HEK293 (cell line): ENCODE measurements at regions not wholly inside any gene's neighbourhood (a gene's known extent, or its start where the extent isn't known, plus 50 kb on each side); places are given as distances from the start of the nearest gene placed in this dataset.

Source experiments
- CTCF ChIA-PET: fragments of 350-600 bp; formaldehyde crosslinking; extraction: SDS; loops from one replicate; lab custom pipeline; 2021; ENCODE audit warnings: antibody characterized with exemption; lab: Yijun Ruan, JAX
- POLR2A ChIA-PET: fragments of 300-600 bp; formaldehyde crosslinking; extraction: SDS; loops from one replicate; lab custom pipeline; 2020; ENCODE audit warnings: antibody characterized with exemption, inconsistent platforms; lab: Yijun Ruan, JAX
- H3K27ac ChIP-seq: fragments of 200-500 bp; sonication (Bioruptor generic); 2 replicates; pipeline ENCODE4 v1.5.1; 2014; ENCODE audit warnings: low read depth, low read length, control low read depth, inconsistent platforms; ENCODE audit errors: extremely low read depth
- H3K36me3 ChIP-seq, 2 experiments: fragments of 200-500 bp in 1 of 2; sonication (Bioruptor generic) in 1 of 2; 1 replicate in 1 of 2; 2 replicates in 1 of 2; pipeline ENCODE4 v1.5.1; 2014 to 2017; ENCODE audit warnings: inconsistent platforms in 2 of 2, low read length in 2 of 2; ENCODE audit not compliant: control insufficient read depth in 2 of 2, insufficient read depth in 1 of 2
- H3K4me1 ChIP-seq: fragments of 200-500 bp; sonication (Bioruptor generic); 2 replicates; pipeline ENCODE4 v1.5.1; 2014; ENCODE audit warnings: mild to moderate bottlenecking, low read length, inconsistent platforms; ENCODE audit not compliant: control insufficient read depth, insufficient read depth
- H3K4me3 ChIP-seq: 2 replicates; pipeline ENCODE4 v1.5.1; 2011; ENCODE audit warnings: low read depth, mild to moderate bottlenecking, control low read depth, low read length, moderate library complexity
- H3K9me3 ChIP-seq: fragments of 200-500 bp; sonication (Bioruptor generic); 2 replicates; pipeline ENCODE4 v1.5.1; 2014; ENCODE audit warnings: low read depth, low read length, inconsistent platforms; ENCODE audit not compliant: control insufficient read depth, insufficient read depth
- FEZF1 ChIP-seq: fragments of 450-650 bp; formaldehyde crosslinking; IDR thresholded peaks from 2 replicates; pipeline ENCODE4 v1.5.1; 2016; ENCODE audit warnings: missing biosample characterization, missing genetic modification characterization
- KLF9 ChIP-seq: fragments of 450-650 bp; formaldehyde crosslinking; IDR thresholded peaks from 2 replicates; pipeline ENCODE4 v1.5.1; 2016; ENCODE audit warnings: missing biosample characterization, missing genetic modification characterization, low read depth
- ZNF132 ChIP-seq: fragments of 450-650 bp; formaldehyde crosslinking; IDR thresholded peaks from 2 replicates; pipeline ENCODE4 v1.5.1; 2017; ENCODE audit warnings: missing biosample characterization, missing genetic modification characterization, borderline replicate concordance
- ZNF214 ChIP-seq: fragments of 450-650 bp; formaldehyde crosslinking; IDR thresholded peaks from 2 replicates; pipeline ENCODE4 v1.5.1; 2017; ENCODE audit warnings: missing biosample characterization, mild to moderate bottlenecking, missing genetic modification characterization, borderline replicate concordance
- ZNF366 ChIP-seq: fragments of 450-650 bp; formaldehyde crosslinking; conservative IDR thresholded peaks from 2 replicates; pipeline ENCODE4 v1.5.1; 2016; ENCODE audit warnings: missing biosample characterization, missing genetic modification characterization
- ZNF549 ChIP-seq: fragments of 450-650 bp; IDR thresholded peaks from 2 replicates; pipeline ENCODE4 v1.5.1; 2018; ENCODE audit warnings: missing biosample characterization, missing genetic modification characterization, mild to moderate bottlenecking, inconsistent platforms, moderate library complexity
- ZNF707 ChIP-seq: fragments of 450-650 bp; formaldehyde crosslinking; IDR thresholded peaks from 2 replicates; pipeline ENCODE4 v1.5.1; 2016; ENCODE audit warnings: missing biosample characterization, missing genetic modification characterization
- TF ChIP-seq, protein P1 (sequence below): fragments of 450-650 bp; formaldehyde crosslinking; IDR thresholded peaks from 2 replicates; pipeline ENCODE4 v1.5.1; 2016; ENCODE audit warnings: missing biosample characterization, missing genetic modification characterization, borderline replicate concordance
- TF ChIP-seq, protein P2 (sequence below): fragments of 450-650 bp; formaldehyde crosslinking; IDR thresholded peaks from 2 replicates; pipeline ENCODE4 v1.5.1; 2016; ENCODE audit warnings: missing biosample characterization, missing genetic modification characterization
- TF ChIP-seq, protein P3 (sequence below): fragments of 450-650 bp; formaldehyde crosslinking; IDR thresholded peaks from 2 replicates; pipeline ENCODE4 v1.5.1; 2016; ENCODE audit warnings: missing biosample characterization, missing genetic modification characterization
- TF ChIP-seq, protein P4 (sequence below): fragments of 450-650 bp; formaldehyde crosslinking; IDR thresholded peaks from 2 replicates; pipeline ENCODE4 v1.5.1; 2016; ENCODE audit warnings: missing biosample characterization, missing genetic modification characterization
- TF ChIP-seq, protein P5 (sequence below): fragments of 450-650 bp; formaldehyde crosslinking; IDR thresholded peaks from 2 replicates; pipeline ENCODE4 v1.5.1; 2016; ENCODE audit warnings: missing biosample characterization, missing genetic modification characterization
- TF ChIP-seq, protein P6 (sequence below): fragments of 450-650 bp; formaldehyde crosslinking; IDR thresholded peaks from 2 replicates; pipeline ENCODE4 v1.5.1; 2016; ENCODE audit warnings: missing biosample characterization, missing genetic modification characterization
- TF ChIP-seq, protein P7 (sequence below): fragments of 450-650 bp; formaldehyde crosslinking; IDR thresholded peaks from 2 replicates; pipeline ENCODE4 v1.5.0; 2017; ENCODE audit warnings: missing biosample characterization, missing genetic modification characterization, borderline replicate concordance
- TF ChIP-seq, protein P8 (sequence below): fragments of 450-650 bp; formaldehyde crosslinking; IDR thresholded peaks from 2 replicates; pipeline ENCODE4 v1.5.1; 2016; ENCODE audit warnings: missing biosample characterization, missing genetic modification characterization

DNA sequence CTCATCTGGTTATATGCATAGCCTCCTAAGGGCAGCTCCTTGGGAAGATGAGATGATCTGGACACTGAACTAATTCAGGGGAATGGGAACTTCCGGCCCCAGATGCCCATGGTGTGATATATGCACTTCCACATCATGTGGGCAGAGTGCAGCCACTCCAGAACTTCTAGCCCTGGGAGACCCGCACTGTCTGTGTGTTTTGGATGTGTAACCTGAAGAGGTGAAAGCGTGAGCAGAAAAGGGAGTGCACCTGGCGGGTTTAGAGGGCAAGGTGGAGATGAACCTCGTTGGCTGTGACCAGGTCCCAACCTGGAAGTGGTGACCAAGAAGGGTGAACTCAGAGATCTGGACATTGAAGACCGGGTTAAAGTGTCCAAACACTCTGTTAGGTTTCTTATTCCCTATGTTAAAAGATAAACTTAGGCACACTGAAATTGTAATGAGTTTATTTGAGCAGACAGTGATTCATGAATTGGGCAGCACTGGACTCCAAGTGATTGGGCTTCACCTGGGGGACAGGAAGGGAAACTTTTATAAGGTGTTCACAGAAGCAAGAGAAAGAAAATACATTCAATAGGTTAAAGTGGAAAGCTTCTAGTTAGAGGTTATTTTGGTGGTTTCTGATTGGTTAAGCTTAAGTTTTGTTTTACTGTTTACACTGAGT is 296.2 kb upstream of the SKOR2 start:
- Histone ChIP-seq H3K36me3 (no peaks in the 10 kb centered on the region), H3K4me1 (no peaks in the 10 kb centered on the region), H3K4me3 (no peak overlapping the region), H3K27ac (no peak overlapping the region), H3K9me3 (no peaks in the 10 kb centered on the region)
- ChIA-PET CTCF (interaction anchor here (0.6 to 1.3 kb wide), 3 partner anchors 77 to 332 kb away, joined by 3 to 4 read pairs (median 4); no protein-coding TSS in a partner anchor), POLR2A (no interaction called here)
- TF ChIP-seq ZNF549 (peak; percentile 93), FEZF1 (tag by site-specific recombination) (no peak), ZNF366 (no peak), ZNF214 (no peak), KLF9 (tag by site-specific recombination) (no peak)
- TF ChIP-seq, protein P1, sequence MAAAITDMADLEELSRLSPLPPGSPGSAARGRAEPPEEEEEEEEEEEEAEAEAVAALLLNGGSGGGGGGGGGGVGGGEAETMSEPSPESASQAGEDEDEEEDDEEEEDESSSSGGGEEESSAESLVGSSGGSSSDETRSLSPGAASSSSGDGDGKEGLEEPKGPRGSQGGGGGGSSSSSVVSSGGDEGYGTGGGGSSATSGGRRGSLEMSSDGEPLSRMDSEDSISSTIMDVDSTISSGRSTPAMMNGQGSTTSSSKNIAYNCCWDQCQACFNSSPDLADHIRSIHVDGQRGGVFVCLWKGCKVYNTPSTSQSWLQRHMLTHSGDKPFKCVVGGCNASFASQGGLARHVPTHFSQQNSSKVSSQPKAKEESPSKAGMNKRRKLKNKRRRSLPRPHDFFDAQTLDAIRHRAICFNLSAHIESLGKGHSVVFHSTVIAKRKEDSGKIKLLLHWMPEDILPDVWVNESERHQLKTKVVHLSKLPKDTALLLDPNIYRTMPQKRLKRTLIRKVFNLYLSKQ: no peak

DNA sequence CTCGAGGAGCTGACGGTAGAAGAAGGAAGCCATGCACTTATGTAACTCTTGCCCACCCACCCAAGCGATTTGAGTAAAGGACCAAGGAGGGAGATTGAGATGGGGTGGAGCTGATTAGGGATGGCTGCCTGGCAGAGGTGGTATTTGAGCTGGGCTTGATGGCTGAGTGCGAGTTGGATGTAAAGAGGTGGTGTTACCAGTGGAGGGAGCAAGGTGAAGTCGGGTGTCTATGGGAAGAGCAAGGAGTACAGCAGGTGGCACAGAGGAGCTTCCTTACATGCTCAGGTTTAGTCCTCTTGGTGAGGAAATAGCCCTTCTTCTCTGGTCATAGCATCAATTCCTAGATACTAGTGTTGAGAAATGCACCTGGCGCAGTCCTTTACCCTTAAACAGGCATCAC is 294.2 kb upstream of the SKOR2 start:
- ChIA-PET CTCF (interaction anchor here (0.6 to 1.0 kb wide), 4 partner anchors 45 to 351 kb away, joined by 3 read pairs; no protein-coding TSS in a partner anchor), POLR2A (no interaction called here)
- Histone ChIP-seq H3K4me1 (no peaks in the 10 kb centered on the region), H3K27ac (no peak overlapping the region), H3K4me3 (no peak overlapping the region), H3K9me3 (no peaks in the 10 kb centered on the region), H3K36me3 (no peaks in the 10 kb centered on the region)
- TF ChIP-seq, protein P2, sequence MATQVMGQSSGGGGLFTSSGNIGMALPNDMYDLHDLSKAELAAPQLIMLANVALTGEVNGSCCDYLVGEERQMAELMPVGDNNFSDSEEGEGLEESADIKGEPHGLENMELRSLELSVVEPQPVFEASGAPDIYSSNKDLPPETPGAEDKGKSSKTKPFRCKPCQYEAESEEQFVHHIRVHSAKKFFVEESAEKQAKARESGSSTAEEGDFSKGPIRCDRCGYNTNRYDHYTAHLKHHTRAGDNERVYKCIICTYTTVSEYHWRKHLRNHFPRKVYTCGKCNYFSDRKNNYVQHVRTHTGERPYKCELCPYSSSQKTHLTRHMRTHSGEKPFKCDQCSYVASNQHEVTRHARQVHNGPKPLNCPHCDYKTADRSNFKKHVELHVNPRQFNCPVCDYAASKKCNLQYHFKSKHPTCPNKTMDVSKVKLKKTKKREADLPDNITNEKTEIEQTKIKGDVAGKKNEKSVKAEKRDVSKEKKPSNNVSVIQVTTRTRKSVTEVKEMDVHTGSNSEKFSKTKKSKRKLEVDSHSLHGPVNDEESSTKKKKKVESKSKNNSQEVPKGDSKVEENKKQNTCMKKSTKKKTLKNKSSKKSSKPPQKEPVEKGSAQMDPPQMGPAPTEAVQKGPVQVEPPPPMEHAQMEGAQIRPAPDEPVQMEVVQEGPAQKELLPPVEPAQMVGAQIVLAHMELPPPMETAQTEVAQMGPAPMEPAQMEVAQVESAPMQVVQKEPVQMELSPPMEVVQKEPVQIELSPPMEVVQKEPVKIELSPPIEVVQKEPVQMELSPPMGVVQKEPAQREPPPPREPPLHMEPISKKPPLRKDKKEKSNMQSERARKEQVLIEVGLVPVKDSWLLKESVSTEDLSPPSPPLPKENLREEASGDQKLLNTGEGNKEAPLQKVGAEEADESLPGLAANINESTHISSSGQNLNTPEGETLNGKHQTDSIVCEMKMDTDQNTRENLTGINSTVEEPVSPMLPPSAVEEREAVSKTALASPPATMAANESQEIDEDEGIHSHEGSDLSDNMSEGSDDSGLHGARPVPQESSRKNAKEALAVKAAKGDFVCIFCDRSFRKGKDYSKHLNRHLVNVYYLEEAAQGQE (tag by site-specific recombination): no peak
- TF ChIP-seq, protein P3, sequence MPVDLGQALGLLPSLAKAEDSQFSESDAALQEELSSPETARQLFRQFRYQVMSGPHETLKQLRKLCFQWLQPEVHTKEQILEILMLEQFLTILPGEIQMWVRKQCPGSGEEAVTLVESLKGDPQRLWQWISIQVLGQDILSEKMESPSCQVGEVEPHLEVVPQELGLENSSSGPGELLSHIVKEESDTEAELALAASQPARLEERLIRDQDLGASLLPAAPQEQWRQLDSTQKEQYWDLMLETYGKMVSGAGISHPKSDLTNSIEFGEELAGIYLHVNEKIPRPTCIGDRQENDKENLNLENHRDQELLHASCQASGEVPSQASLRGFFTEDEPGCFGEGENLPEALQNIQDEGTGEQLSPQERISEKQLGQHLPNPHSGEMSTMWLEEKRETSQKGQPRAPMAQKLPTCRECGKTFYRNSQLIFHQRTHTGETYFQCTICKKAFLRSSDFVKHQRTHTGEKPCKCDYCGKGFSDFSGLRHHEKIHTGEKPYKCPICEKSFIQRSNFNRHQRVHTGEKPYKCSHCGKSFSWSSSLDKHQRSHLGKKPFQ (tag by site-specific recombination): no peak
- TF ChIP-seq, protein P4, sequence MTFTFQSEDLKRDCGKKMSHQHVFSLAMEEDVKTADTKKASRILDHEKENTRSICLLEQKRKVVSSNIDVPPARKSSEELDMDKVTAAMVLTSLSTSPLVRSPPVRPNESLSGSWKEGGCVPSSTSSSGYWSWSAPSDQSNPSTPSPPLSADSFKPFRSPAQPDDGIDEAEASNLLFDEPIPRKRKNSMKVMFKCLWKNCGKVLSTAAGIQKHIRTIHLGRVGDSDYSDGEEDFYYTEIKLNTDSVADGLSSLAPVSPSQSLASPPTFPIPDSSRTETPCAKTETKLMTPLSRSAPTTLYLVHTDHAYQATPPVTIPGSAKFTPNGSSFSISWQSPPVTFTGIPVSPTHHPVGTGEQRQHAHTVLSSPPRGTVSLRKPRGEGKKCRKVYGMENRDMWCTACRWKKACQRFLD (tag by site-specific recombination): no peak
- TF ChIP-seq, protein P5, sequence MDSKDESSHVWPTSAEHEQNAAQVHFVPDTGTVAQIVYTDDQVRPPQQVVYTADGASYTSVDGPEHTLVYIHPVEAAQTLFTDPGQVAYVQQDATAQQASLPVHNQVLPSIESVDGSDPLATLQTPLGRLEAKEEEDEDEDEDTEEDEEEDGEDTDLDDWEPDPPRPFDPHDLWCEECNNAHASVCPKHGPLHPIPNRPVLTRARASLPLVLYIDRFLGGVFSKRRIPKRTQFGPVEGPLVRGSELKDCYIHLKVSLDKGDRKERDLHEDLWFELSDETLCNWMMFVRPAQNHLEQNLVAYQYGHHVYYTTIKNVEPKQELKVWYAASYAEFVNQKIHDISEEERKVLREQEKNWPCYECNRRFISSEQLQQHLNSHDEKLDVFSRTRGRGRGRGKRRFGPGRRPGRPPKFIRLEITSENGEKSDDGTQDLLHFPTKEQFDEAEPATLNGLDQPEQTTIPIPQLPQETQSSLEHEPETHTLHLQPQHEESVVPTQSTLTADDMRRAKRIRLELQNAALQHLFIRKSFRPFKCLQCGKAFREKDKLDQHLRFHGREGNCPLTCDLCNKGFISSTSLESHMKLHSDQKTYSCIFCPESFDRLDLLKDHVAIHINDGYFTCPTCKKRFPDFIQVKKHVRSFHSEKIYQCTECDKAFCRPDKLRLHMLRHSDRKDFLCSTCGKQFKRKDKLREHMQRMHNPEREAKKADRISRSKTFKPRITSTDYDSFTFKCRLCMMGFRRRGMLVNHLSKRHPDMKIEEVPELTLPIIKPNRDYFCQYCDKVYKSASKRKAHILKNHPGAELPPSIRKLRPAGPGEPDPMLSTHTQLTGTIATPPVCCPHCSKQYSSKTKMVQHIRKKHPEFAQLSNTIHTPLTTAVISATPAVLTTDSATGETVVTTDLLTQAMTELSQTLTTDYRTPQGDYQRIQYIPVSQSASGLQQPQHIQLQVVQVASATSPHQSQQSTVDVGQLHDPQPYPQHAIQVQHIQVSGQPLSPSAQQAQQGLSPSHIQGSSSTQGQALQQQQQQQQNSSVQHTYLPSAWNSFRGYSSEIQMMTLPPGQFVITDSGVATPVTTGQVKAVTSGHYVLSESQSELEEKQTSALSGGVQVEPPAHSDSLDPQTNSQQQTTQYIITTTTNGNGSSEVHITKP (tag by site-specific recombination): no peak
- TF ChIP-seq, protein P6, sequence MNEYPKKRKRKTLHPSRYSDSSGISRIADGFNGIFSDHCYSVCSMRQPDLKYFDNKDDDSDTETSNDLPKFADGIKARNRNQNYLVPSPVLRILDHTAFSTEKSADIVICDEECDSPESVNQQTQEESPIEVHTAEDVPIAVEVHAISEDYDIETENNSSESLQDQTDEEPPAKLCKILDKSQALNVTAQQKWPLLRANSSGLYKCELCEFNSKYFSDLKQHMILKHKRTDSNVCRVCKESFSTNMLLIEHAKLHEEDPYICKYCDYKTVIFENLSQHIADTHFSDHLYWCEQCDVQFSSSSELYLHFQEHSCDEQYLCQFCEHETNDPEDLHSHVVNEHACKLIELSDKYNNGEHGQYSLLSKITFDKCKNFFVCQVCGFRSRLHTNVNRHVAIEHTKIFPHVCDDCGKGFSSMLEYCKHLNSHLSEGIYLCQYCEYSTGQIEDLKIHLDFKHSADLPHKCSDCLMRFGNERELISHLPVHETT (tag by site-specific recombination): no peak
- TF ChIP-seq ZNF132 (tag by site-specific recombination) (no peak), ZNF707 (no peak)
- TF ChIP-seq, protein P7, sequence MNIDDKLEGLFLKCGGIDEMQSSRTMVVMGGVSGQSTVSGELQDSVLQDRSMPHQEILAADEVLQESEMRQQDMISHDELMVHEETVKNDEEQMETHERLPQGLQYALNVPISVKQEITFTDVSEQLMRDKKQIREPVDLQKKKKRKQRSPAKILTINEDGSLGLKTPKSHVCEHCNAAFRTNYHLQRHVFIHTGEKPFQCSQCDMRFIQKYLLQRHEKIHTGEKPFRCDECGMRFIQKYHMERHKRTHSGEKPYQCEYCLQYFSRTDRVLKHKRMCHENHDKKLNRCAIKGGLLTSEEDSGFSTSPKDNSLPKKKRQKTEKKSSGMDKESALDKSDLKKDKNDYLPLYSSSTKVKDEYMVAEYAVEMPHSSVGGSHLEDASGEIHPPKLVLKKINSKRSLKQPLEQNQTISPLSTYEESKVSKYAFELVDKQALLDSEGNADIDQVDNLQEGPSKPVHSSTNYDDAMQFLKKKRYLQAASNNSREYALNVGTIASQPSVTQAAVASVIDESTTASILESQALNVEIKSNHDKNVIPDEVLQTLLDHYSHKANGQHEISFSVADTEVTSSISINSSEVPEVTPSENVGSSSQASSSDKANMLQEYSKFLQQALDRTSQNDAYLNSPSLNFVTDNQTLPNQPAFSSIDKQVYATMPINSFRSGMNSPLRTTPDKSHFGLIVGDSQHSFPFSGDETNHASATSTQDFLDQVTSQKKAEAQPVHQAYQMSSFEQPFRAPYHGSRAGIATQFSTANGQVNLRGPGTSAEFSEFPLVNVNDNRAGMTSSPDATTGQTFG (tag by site-specific recombination): no peak
- TF ChIP-seq, protein P8, sequence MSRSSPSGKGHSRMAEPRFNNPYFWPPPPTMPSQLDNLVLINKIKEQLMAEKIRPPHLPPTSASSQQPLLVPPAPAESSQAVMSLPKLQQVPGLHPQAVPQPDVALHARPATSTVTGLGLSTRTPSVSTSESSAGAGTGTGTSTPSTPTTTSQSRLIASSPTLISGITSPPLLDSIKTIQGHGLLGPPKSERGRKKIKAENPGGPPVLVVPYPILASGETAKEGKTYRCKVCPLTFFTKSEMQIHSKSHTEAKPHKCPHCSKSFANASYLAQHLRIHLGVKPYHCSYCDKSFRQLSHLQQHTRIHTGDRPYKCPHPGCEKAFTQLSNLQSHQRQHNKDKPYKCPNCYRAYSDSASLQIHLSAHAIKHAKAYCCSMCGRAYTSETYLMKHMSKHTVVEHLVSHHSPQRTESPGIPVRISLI (tag by site-specific recombination): no peak
